ENCODE measurements at regions not wholly inside any gene's neighbourhood (a gene's known extent, or its start where the extent isn't known, plus 50 kb on each side); places are given as distances from the start of the nearest gene placed in this dataset.

- no peak for DNase-seq (ENCODE audit: low spot score)
- in situ Hi-C loops (cut with MboI; ENCODE audit: low pct_unique_long_range_greater_than_20kb, low sequenced_read_pairs, unreplicated experiment): no loop called here
- TF ChIP-seq CTCF (IDR thresholded peaks at IDR 0.05; ENCODE audit: extremely low read depth, insufficient read depth, missing control alignments): no peak
These were observed 60.7 kb upstream of the RPS23 start for GRCh38 chr5:82338771-82339373.

- TF ChIP-seq CTCF (IDR thresholded peaks at IDR 0.05; ENCODE audit: extremely low read depth, insufficient read depth, missing control alignments): no peak
- in situ Hi-C loops (cut with MboI; ENCODE audit: low pct_unique_long_range_greater_than_20kb, low sequenced_read_pairs, unreplicated experiment): no loop called here
- no peak for DNase-seq (ENCODE audit: low spot score)
These were observed 58.8 kb upstream of the RPS23 start for GRCh38 chr5:82336959-82337351.

GRCh38 chr5:82336226-82336958 is 58.2 kb upstream of the RPS23 start:
- TF ChIP-seq CTCF (IDR thresholded peaks at IDR 0.05; ENCODE audit: extremely low read depth, insufficient read depth, missing control alignments): no peak
- in situ Hi-C loops (cut with MboI; ENCODE audit: low pct_unique_long_range_greater_than_20kb, low sequenced_read_pairs, unreplicated experiment): no loop called here

GRCh38 chr5:82335806-82336205 is 57.7 kb upstream of the RPS23 start:
- no peak for TF ChIP-seq CTCF (IDR thresholded peaks at IDR 0.05; ENCODE audit: extremely low read depth, insufficient read depth, missing control alignments)
- DNase-seq (ENCODE audit: low spot score): no peak
- in situ Hi-C loops (cut with MboI; ENCODE audit: low pct_unique_long_range_greater_than_20kb, low sequenced_read_pairs, unreplicated experiment): no loop called here

More at GRCh38 chr5:82336226-82336958, 58.2 kb upstream of the RPS23 start:
- DNase-seq (ENCODE audit: low spot score): no peak

- in situ Hi-C loops (cut with MboI; ENCODE audit: low pct_unique_long_range_greater_than_20kb, low sequenced_read_pairs, unreplicated experiment): no loop called here
- DNase-seq (ENCODE audit: low spot score): no peak
- TF ChIP-seq CTCF (IDR thresholded peaks at IDR 0.05; ENCODE audit: extremely low read depth, insufficient read depth, missing control alignments): no peak
These were observed 56.7 kb upstream of the RPS23 start for GRCh38 chr5:82334856-82335255.

GRCh38 chr5:82334085-82334692 is 56.0 kb upstream of the RPS23 start:
- DNase-seq (ENCODE audit: low spot score): no peak
- in situ Hi-C loops (cut with MboI; ENCODE audit: low pct_unique_long_range_greater_than_20kb, low sequenced_read_pairs, unreplicated experiment): no loop called here
- TF ChIP-seq CTCF (IDR thresholded peaks at IDR 0.05; ENCODE audit: extremely low read depth, insufficient read depth, missing control alignments): no peak
